Neural cell (in vitro differentiated cells): ENCODE measurements at regions not wholly inside any gene's neighbourhood (a gene's known extent, or its start where the extent isn't known, plus 50 kb on each side); places are given as distances from the start of the nearest gene placed in this dataset.
"Not testable (repeated sequence)": the region's sequence is repeated elsewhere in the genome, so short reads cannot be mapped to it uniquely, and the experiment has no call there.

Source experiments
- H2AFZ ChIP-seq: fragments of 200-600, 300-800 bp; sonication (generic), shearing (Covaris generic); 2 replicates; pipeline ENCODE4 v1.6.0; 2014; ENCODE audit warnings: low read depth, mild to moderate bottlenecking, antibody characterized with exemption, low read length, moderate library complexity
- H3F3A ChIP-seq: fragments of 200-600 bp; shearing (Covaris generic); 2 replicates; pipeline ENCODE4 v1.6.1; 2016; ENCODE audit warnings: mild to moderate bottlenecking, moderate library complexity, mixed read lengths, antibody characterized with exemption, low read length; ENCODE audit not compliant: insufficient read depth, poor library complexity, severe bottlenecking
- H3K27ac ChIP-seq: fragments of 200-600, 300-800 bp; sonication (generic), shearing (Covaris generic); 2 replicates; pipeline ENCODE4 v1.5.1; 2014; ENCODE audit warnings: mild to moderate bottlenecking, low read length, moderate library complexity
- H3K27me3 ChIP-seq: fragments of 300-800, 200-600 bp; sonication (generic), shearing (Covaris generic); 2 replicates; pipeline ENCODE4 v1.6.0; 2014; ENCODE audit warnings: mild to moderate bottlenecking, low read depth, low read length, moderate library complexity; ENCODE audit not compliant: insufficient read depth
- H3K36me3 ChIP-seq: fragments of 300-800, 200-600 bp; sonication (generic), shearing (Covaris generic); 2 replicates; pipeline ENCODE4 v1.5.1; 2014; ENCODE audit warnings: mild to moderate bottlenecking, antibody characterized with exemption, low read length, moderate library complexity; ENCODE audit not compliant: insufficient read depth
- H3K4me2 ChIP-seq: fragments of 300-800, 200-600 bp; sonication (generic), shearing (Covaris generic); 2 replicates; pipeline ENCODE4 v1.6.0; 2014; ENCODE audit warnings: mild to moderate bottlenecking, low read length
- H3K4me3 ChIP-seq: fragments of 300-800, 200-600 bp; sonication (generic), shearing (Covaris generic); 2 replicates; pipeline ENCODE4 v1.5.1; 2014; ENCODE audit warnings: mild to moderate bottlenecking, low read length, moderate library complexity
- H3K79me2 ChIP-seq: fragments of 200-600 bp; shearing (Covaris generic); replicated peaks from 2 replicates; pipeline ENCODE4 v1.6.0; 2014; ENCODE audit warnings: mild to moderate bottlenecking, low read length, moderate library complexity; ENCODE audit not compliant: insufficient read depth
- H3K9ac ChIP-seq: fragments of 300-800, 200-600 bp; sonication (generic), shearing (Covaris generic); 2 replicates; pipeline ENCODE4 v1.6.1; 2016; ENCODE audit warnings: mild to moderate bottlenecking, low read length, mixed read lengths
- H3K9me2 ChIP-seq: fragments of 200-600 bp; shearing (Covaris generic); 2 replicates; pipeline ENCODE4 v1.6.1; 2016; ENCODE audit warnings: mild to moderate bottlenecking, low read length, mixed read lengths; ENCODE audit not compliant: insufficient read depth
- H3K9me3 ChIP-seq: fragments of 200-600, 300-800 bp; sonication (generic), shearing (Covaris generic); 2 replicates; pipeline ENCODE4 v1.6.1; 2016; ENCODE audit warnings: mild to moderate bottlenecking, mixed run types, low read length, moderate library complexity, mixed read lengths
- H4K20me1 ChIP-seq: fragments of 200-600 bp; shearing (Covaris generic); 2 replicates; pipeline ENCODE4 v1.6.1; 2016; ENCODE audit warnings: mild to moderate bottlenecking, mixed run types; ENCODE audit not compliant: insufficient read depth
- EP300 ChIP-seq: fragments of 450-650 bp; conservative IDR thresholded peaks from 2 replicates; pipeline ENCODE4 v1.6.1; 2014; ENCODE audit warnings: antibody characterized with exemption, mild to moderate bottlenecking, moderate library complexity; ENCODE audit not compliant: poor library complexity, severe bottlenecking
- EZH2 ChIP-seq: fragments of 200-600, 300-800 bp; shearing (Covaris generic), sonication (generic); IDR thresholded peaks from 2 replicates; pipeline ENCODE4 v1.6.1; 2014; ENCODE audit warnings: antibody characterized with exemption, low read length, borderline replicate concordance, mild to moderate bottlenecking; ENCODE audit not compliant: insufficient read depth, poor library complexity, severe bottlenecking
- MXI1 ChIP-seq: fragments of 450-650 bp; conservative IDR thresholded peaks from 2 replicates; pipeline ENCODE4 v1.6.1; 2014; ENCODE audit warnings: antibody characterized with exemption, mild to moderate bottlenecking; ENCODE audit not compliant: poor library complexity, severe bottlenecking
- POLR2AphosphoS5 ChIP-seq: IDR thresholded peaks from 2 replicates; pipeline ENCODE4 v1.6.1; 2012
- RAD21 ChIP-seq: fragments of 450-650 bp; conservative IDR thresholded peaks from 2 replicates; pipeline ENCODE4 v1.6.1; 2014; ENCODE audit warnings: antibody characterized with exemption, mild to moderate bottlenecking, moderate library complexity
- SMC3 ChIP-seq: fragments of 450-650 bp; conservative IDR thresholded peaks from 2 replicates; pipeline ENCODE4 v1.6.1; 2014; ENCODE audit warnings: antibody characterized with exemption, mild to moderate bottlenecking, moderate library complexity; ENCODE audit not compliant: poor library complexity
- TAF1 ChIP-seq: IDR thresholded peaks from 2 replicates; pipeline ENCODE4 v1.6.1; 2012; ENCODE audit warnings: low read depth
- TF ChIP-seq, protein P1 (sequence below): fragments of 450-650 bp; IDR thresholded peaks from 2 replicates; pipeline ENCODE4 v1.5.1; 2014; ENCODE audit warnings: antibody characterized with exemption, mild to moderate bottlenecking, moderate library complexity; ENCODE audit not compliant: poor library complexity, severe bottlenecking
- TF ChIP-seq, protein P2 (sequence below): IDR thresholded peaks from 2 replicates; pipeline ENCODE4 v1.6.1; 2012; ENCODE audit warnings: borderline replicate concordance

DNA sequence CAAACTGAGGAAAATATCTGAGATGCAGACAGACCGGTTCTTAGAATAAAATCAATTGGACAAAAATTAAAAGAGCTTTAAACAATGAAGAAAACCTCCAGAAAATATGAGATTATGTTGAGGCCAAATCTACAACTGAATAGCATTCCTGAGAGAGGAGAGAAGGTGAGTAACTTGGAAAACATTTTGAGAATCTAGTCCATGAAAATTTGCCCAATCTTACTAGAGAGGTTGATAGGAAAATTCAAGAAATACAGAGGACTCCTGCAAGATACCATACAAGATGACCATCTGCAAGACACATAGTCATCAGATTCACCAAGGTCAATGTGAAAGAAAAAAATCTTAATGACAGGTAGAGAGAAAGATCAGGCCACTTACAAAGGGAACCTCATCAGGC is 437.7 kb upstream of the ADGRB3 start:
- TF ChIP-seq TAF1 (no peak), EP300 (no peak), POLR2AphosphoS5 (no peak), RAD21 (no peak), EZH2 (no peak), MXI1 (no peak), SMC3 (no peak)
- TF ChIP-seq, protein P1, sequence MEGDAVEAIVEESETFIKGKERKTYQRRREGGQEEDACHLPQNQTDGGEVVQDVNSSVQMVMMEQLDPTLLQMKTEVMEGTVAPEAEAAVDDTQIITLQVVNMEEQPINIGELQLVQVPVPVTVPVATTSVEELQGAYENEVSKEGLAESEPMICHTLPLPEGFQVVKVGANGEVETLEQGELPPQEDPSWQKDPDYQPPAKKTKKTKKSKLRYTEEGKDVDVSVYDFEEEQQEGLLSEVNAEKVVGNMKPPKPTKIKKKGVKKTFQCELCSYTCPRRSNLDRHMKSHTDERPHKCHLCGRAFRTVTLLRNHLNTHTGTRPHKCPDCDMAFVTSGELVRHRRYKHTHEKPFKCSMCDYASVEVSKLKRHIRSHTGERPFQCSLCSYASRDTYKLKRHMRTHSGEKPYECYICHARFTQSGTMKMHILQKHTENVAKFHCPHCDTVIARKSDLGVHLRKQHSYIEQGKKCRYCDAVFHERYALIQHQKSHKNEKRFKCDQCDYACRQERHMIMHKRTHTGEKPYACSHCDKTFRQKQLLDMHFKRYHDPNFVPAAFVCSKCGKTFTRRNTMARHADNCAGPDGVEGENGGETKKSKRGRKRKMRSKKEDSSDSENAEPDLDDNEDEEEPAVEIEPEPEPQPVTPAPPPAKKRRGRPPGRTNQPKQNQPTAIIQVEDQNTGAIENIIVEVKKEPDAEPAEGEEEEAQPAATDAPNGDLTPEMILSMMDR: no peak
- TF ChIP-seq, protein P2, sequence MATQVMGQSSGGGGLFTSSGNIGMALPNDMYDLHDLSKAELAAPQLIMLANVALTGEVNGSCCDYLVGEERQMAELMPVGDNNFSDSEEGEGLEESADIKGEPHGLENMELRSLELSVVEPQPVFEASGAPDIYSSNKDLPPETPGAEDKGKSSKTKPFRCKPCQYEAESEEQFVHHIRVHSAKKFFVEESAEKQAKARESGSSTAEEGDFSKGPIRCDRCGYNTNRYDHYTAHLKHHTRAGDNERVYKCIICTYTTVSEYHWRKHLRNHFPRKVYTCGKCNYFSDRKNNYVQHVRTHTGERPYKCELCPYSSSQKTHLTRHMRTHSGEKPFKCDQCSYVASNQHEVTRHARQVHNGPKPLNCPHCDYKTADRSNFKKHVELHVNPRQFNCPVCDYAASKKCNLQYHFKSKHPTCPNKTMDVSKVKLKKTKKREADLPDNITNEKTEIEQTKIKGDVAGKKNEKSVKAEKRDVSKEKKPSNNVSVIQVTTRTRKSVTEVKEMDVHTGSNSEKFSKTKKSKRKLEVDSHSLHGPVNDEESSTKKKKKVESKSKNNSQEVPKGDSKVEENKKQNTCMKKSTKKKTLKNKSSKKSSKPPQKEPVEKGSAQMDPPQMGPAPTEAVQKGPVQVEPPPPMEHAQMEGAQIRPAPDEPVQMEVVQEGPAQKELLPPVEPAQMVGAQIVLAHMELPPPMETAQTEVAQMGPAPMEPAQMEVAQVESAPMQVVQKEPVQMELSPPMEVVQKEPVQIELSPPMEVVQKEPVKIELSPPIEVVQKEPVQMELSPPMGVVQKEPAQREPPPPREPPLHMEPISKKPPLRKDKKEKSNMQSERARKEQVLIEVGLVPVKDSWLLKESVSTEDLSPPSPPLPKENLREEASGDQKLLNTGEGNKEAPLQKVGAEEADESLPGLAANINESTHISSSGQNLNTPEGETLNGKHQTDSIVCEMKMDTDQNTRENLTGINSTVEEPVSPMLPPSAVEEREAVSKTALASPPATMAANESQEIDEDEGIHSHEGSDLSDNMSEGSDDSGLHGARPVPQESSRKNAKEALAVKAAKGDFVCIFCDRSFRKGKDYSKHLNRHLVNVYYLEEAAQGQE: no peak
- Histone ChIP-seq H3K9me3 (peaks cover 13% of the 10 kb centered on the region), H3K4me2 (no peak overlapping the region), H3K36me3 (no peaks in the 10 kb centered on the region), H3K27me3 (no peaks in the 10 kb centered on the region), H3K9ac (no peak overlapping the region), H4K20me1 (no peaks in the 10 kb centered on the region), H3K27ac (no peak overlapping the region), H2AFZ (no peak overlapping the region), H3F3A (no peaks in the 10 kb centered on the region), H3K9me2 (no peaks in the 10 kb centered on the region), H3K79me2 (no peaks in the 10 kb centered on the region), H3K4me3 (no peak overlapping the region)

DNA sequence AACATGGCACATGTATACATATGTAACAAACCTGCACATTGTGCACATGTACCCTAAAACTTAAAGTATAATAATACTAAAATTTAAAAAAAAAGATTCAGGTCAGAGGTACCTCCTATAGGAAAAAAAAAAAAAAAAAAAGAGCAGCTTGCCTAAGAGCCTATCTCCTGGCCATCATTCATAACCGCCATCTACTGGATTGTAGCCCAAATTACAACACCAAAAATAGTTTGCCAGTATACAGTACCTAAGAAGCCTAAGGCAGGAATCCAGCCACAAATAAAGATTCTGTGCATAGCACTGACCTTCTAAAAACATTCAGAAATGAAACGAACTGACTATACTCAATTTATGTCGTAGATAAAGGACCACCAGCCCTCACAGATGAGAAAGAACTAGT is 438.4 kb upstream of the ADGRB3 start:
- Histone ChIP-seq H2AFZ (no peak overlapping the region), H4K20me1 (no peaks in the 10 kb centered on the region), H3K27ac (no peak overlapping the region), H3K4me3 (no peak overlapping the region), H3K9me2 (no peaks in the 10 kb centered on the region), H3K36me3 (no peaks in the 10 kb centered on the region), H3K79me2 (no peaks in the 10 kb centered on the region), H3K9ac (no peak overlapping the region), H3K9me3 (peaks cover 13% of the 10 kb centered on the region), H3K27me3 (no peaks in the 10 kb centered on the region), H3F3A (no peaks in the 10 kb centered on the region), H3K4me2 (no peak overlapping the region)
- no peak for TF ChIP-seq EP300
- no peak for TF ChIP-seq POLR2AphosphoS5
- no peak for TF ChIP-seq MXI1
- no peak for TF ChIP-seq SMC3
- no peak for TF ChIP-seq EZH2
- TF ChIP-seq, protein P2: no peak
- TF ChIP-seq, protein P1: no peak
- no peak for TF ChIP-seq RAD21
- no peak for TF ChIP-seq TAF1

DNA sequence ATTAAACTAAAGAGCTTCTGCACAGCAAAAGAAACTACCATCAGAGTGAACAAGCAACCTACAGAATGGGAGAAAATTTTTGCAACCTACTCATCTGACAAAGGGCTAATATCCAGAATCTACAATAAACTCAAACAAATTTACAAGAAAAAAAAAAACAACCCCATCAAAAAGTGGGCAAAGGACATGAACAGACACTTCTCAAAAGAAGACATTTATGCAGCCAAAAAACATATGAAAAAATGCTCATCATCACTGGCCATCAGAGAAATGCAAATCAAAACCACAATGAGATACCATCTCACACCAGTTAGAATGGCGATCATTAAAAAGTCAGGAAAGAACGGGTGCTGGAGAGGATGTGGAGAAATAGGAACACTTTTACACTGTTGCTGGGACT is 439.3 kb upstream of the ADGRB3 start:
- H2AFZ ChIP-seq, H4K20me1 ChIP-seq, H3K27ac ChIP-seq, H3K9me2 ChIP-seq, H3K36me3 ChIP-seq, H3K79me2 ChIP-seq, H3K9ac ChIP-seq, H3K4me2 ChIP-seq, H3K27me3 ChIP-seq, H3K4me3 ChIP-seq, H3F3A ChIP-seq: not testable (repeated sequence)
- peaks cover 13% of the 10 kb centered on the region for H3K9me3 ChIP-seq
